ENCODE measurements at regions not wholly inside any gene's neighbourhood (a gene's known extent, or its start where the extent isn't known, plus 50 kb on each side); places are given as distances from the start of the nearest gene placed in this dataset.
"Not testable (repeated sequence)": the region's sequence is repeated elsewhere in the genome, so short reads cannot be mapped to it uniquely, and the experiment has no call there.

DNA sequence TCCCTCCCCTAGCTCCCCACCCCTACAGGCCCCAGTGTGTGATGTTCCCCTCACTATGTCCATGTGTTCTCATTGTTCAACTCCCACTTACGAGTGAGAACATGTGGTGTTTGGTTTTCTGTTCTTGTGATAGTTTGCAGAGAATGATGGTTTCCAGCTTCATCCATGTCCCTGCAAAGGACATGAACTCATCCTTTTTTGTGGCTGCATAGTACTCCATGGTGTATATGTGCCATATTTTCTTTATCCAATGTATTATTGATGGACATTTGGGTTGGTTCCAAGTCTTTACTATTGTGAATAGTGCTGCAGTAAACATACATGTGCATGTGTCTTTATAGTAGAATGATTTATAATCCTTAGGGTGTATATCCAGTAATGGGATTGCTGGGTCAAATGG lies 84.6 kb upstream of the HDDC2 start:
- H3K23ac ChIP-seq (ENCODE audit: low read depth, low read length); H2BK15ac ChIP-seq (ENCODE audit: low read depth, low read length); H3K9me3 ChIP-seq (ENCODE audit: control insufficient read depth, insufficient read depth, low read length); H2AFZ ChIP-seq (replicated peaks; ENCODE audit: low read length, poor library complexity); CTCF ChIA-PET; H2BK20ac ChIP-seq (ENCODE audit: low read depth, low read length); H4K20me1 ChIP-seq (ENCODE audit: insufficient read depth, low read length); DNase-seq; H3K9me1 ChIP-seq (ENCODE audit: insufficient read depth, low read length); BruUV-seq (replicated peaks); H2AK9ac ChIP-seq (replicated peaks; ENCODE audit: low read depth, low read length, poor library complexity); H2BK120ac ChIP-seq (ENCODE audit: low read depth, low read length); H3K4me2 ChIP-seq (ENCODE audit: low read depth, low read length); POLR2A ChIA-PET (ENCODE audit: unreplicated experiment); H3K79me1 ChIP-seq (ENCODE audit: low read depth in 1 of 2, low read length in 2 of 2); H3K27me3 ChIP-seq (ENCODE audit: control insufficient read depth, insufficient read depth, low read length); H3K14ac ChIP-seq (replicated peaks; ENCODE audit: low read depth, low read length); H2AK5ac ChIP-seq (ENCODE audit: low read depth, low read length); ATAC-seq (ENCODE audit: low read depth); in situ Hi-C loops (cut with MboI; ENCODE audit: low sequenced_read_pairs); H3K4ac ChIP-seq (ENCODE audit: low read depth, low read length); dilution Hi-C loops (cut with HindIII; ENCODE audit: low sequenced_read_pairs, unreplicated experiment); H3K56ac ChIP-seq (ENCODE audit: extremely low read depth, insufficient read depth, low read length); H3K4me1 ChIP-seq (ENCODE audit: control insufficient read depth, insufficient read depth, low read length); H3K36me3 ChIP-seq (ENCODE audit: control insufficient read depth, insufficient read depth, low read length); H4K91ac ChIP-seq (ENCODE audit: insufficient read depth, low read depth, low read length); H4K5ac ChIP-seq (ENCODE audit: low read depth, low read length); H3K18ac ChIP-seq (ENCODE audit: low read depth, low read length); H3K4me3 ChIP-seq (ENCODE audit: insufficient read depth, low read depth, low read length); H2BK5ac ChIP-seq (ENCODE audit: low read depth, low read length, poor library complexity, severe bottlenecking); H4K8ac ChIP-seq (ENCODE audit: low read depth in 2 of 2, low read length in 2 of 2); H3K27ac ChIP-seq (ENCODE audit: insufficient read depth, low read length); H3K9ac ChIP-seq (ENCODE audit: low read depth, low read length); intact Hi-C loops (cut with micrococcal nuclease): not testable (repeated sequence)
- no CpG with 5 or more reads among the region's 1 CpG for WGBS, 2 experiments (ENCODE audit: extremely low coverage in 2 of 2, insufficient read length in 1 of 2)
